Uterus (tissue), 3 donors: ENCODE measurements at regions not wholly inside any gene's neighbourhood (a gene's known extent, or its start where the extent isn't known, plus 50 kb on each side); places are given as distances from the start of the nearest gene placed in this dataset.

ENCODE experiments used
- DNase-seq, 2 donors: peaks; one replicate each; pipeline ENCODE4 v3.0.0-alpha.2; 2019 to 2020
- H3K27ac ChIP-seq, 2 donors: fragments of 200-600 bp; sonication (generic); 1 replicate in 1 of 2; 2 replicates in 1 of 2; pipeline ENCODE4 v1.5.1; 2016 to 2018
- H3K27me3 ChIP-seq, 2 donors: fragments of 200-600 bp; sonication (generic); one replicate each; pipeline ENCODE4 v1.5.1; 2018 to 2019; ENCODE audit warnings: control low read depth in 1 of 2
- H3K36me3 ChIP-seq, 2 donors: fragments of 200-600 bp; sonication (generic); one replicate each; pipeline ENCODE4 v1.5.1; 2019; ENCODE audit warnings: control low read depth in 1 of 2
- H3K4me1 ChIP-seq, 2 donors: fragments of 200-600 bp; sonication (generic); one replicate each; pipeline ENCODE4 v1.5.1; 2018 to 2019; ENCODE audit warnings: control low read depth in 1 of 2
- H3K4me3 ChIP-seq, 2 donors: fragments of 200-600 bp; sonication (generic); 1 replicate in 1 of 2; 2 replicates in 1 of 2; pipeline ENCODE4 v1.5.1; 2018 to 2019; ENCODE audit warnings: mild to moderate bottlenecking in 1 of 2
- H3K9me3 ChIP-seq, 2 donors: fragments of 200-600 bp; sonication (generic); one replicate each; pipeline ENCODE4 v1.5.1; 2019; ENCODE audit warnings: control low read depth in 1 of 2
- POLR2A ChIP-seq, 2 donors: fragments of 450-650 bp; IDR thresholded peaks; one replicate each; pipeline ENCODE4 v1.6.1; 2016; ENCODE audit warnings: antibody characterized with exemption in 2 of 2, mild to moderate bottlenecking in 1 of 2, moderate library complexity in 1 of 2
- intact Hi-C: fragments of 100-400 bp; cut with DNase I; formaldehyde crosslinking; loops from one replicate; pipeline ENCODE4 v1.15.1; 2023; ENCODE audit warnings: low total_unique reads
- TF ChIP-seq, protein P1 (sequence below), 4 experiments: fragments of 200-600 bp in 2 of 4; fragments of 450-650 bp in 2 of 4; sonication (generic) in 2 of 4; IDR thresholded peaks; one replicate each; pipeline ENCODE4 v1.5.1; 2016 to 2019; ENCODE audit warnings: antibody characterized with exemption in 4 of 4, mild to moderate bottlenecking in 2 of 4, moderate library complexity in 1 of 4
- donor health status: DM: yes; HTN: yes; CAD: no.

DNA sequence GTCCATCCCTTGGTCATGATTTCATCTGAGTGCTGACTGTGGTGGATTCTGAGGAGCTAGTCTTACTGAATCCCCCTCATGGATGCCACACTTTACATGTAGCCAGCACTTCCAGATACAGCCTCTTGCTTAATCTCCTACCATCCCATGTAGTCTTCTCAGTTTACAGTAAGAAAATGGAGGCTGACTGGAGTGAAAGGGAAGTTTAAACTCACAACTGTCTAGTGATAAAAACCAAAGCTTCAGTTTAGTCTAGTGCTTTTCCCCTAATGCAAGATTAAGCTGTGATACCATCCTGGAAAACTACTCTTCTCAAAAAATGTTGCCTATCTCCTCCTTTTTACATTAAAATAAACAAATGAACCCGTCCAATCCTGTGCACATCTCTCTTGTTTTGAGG lies 146.8 kb upstream of the HES1 start:
- no peak overlapping the region for H3K4me3 ChIP-seq
- no peak overlapping the region for H3K27ac ChIP-seq
- DNase-seq: no peak
- no peaks in the 10 kb centered on the region for H3K4me1 ChIP-seq
- no peaks in the 10 kb centered on the region for H3K9me3 ChIP-seq
- intact Hi-C loops: no loop called here
- no peak for TF ChIP-seq POLR2A (IDR thresholded peaks at IDR 0.05)
- TF ChIP-seq, protein P1, sequence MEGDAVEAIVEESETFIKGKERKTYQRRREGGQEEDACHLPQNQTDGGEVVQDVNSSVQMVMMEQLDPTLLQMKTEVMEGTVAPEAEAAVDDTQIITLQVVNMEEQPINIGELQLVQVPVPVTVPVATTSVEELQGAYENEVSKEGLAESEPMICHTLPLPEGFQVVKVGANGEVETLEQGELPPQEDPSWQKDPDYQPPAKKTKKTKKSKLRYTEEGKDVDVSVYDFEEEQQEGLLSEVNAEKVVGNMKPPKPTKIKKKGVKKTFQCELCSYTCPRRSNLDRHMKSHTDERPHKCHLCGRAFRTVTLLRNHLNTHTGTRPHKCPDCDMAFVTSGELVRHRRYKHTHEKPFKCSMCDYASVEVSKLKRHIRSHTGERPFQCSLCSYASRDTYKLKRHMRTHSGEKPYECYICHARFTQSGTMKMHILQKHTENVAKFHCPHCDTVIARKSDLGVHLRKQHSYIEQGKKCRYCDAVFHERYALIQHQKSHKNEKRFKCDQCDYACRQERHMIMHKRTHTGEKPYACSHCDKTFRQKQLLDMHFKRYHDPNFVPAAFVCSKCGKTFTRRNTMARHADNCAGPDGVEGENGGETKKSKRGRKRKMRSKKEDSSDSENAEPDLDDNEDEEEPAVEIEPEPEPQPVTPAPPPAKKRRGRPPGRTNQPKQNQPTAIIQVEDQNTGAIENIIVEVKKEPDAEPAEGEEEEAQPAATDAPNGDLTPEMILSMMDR (IDR thresholded peaks at IDR 0.05): no peak
- no peaks in the 10 kb centered on the region for H3K27me3 ChIP-seq
- H3K36me3 ChIP-seq: no peaks in the 10 kb centered on the region

DNA sequence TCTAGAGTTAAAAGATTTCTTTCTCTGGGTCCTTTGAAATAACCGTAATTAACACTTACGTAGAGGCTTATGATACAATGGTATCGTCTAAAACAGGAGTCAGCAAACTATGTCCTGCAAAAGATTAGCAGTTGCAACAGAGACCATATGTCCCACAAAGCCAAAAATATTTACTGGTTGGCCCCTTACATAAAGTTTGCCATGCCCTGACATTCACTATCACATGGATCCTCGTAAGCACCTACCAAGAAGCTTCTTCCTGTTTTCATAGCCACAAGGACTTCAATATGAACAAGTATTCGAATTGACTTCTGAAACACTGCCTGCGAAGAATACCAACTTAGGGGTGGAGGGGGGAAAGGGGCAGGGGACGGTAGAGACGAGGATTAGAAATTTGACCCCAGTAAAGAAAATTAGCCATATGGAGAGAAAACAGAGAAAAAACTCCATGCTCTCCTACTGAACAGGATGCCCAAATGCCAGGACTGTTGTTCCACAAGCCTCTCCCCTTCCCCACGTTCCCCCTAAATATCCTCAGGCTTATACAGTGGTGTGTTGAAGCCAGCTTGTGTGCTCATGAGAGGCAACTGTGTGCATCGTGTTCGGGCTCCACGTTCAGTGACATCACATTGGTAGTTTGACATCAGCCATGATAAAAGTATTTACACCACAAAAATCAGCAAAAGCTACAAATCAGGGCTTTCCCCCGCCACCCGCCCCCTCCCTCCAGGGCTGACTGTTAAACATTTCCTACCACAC lies 144.1 kb upstream of the HES1 start:
- no peaks in the 10 kb centered on the region for H3K36me3 ChIP-seq
- H3K27ac ChIP-seq: no peak overlapping the region
- no peaks in the 10 kb centered on the region for H3K9me3 ChIP-seq
- TF ChIP-seq, protein P1 (IDR thresholded peaks at IDR 0.05): no peak
- TF ChIP-seq POLR2A (IDR thresholded peaks at IDR 0.05): no peak
- no peaks in the 10 kb centered on the region for H3K4me1 ChIP-seq
- no peak for DNase-seq
- intact Hi-C loops: no loop called here
- no peaks in the 10 kb centered on the region for H3K27me3 ChIP-seq
- H3K4me3 ChIP-seq: no peak overlapping the region

DNA sequence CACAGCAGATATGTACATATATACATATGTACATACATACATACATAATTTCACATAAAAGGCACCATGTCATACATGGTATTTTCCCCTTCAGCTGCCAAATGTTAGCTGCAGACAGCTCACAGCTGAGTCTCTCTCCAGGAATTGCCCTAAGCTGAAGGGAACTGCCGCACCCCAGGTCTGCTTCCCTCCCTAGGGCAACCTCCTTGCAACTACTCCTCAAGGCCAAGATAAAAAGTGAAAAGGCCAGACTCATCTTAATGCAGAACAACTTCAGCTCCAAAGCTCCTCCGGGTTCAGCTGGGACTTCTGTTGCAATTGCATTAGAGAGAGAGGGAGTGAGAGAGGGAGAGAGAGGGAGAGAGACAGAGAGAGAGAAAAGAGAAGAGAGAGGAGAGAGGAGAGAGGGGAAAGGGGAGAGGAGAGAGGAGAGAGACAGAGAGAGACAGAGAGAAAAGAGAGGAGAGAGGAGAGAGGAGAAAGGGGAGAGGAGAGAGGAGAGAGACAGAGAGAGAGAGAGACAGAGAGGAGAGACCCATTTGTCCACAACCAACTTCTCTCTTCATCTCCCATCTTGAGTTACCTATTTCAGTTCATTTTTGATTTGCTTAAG lies 143.4 kb upstream of the HES1 start:
- intact Hi-C loops: no loop called here
- Histone ChIP-seq H3K9me3 (no peaks in the 10 kb centered on the region), H3K27ac (no peak overlapping the region), H3K4me1 (no peaks in the 10 kb centered on the region), H3K4me3 (no peak overlapping the region), H3K27me3 (no peaks in the 10 kb centered on the region), H3K36me3 (no peaks in the 10 kb centered on the region)
- no peak for TF ChIP-seq POLR2A (IDR thresholded peaks at IDR 0.05)
- TF ChIP-seq, protein P1 (IDR thresholded peaks at IDR 0.05): no peak
- DNase-seq: no peak

DNA sequence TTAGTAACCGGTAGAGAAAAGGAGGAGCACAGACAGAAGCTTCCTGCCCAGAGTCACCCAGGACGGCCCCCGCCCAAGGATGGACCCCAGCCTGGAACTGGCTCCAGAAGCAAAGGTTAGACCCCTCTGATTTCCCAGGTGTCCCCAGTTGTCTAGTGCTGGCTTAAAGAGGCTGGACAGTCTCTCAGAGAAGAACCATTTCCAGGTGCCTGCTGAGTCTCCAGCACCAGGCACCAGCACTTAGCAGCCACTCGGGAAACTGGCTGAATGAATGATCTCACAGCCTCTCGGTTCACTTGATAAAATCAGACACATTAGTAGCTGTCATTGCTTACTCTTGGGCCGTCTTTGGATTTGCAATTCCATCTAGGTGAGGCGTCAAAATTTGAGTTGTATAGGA lies 139.7 kb upstream of the HES1 start:
- TF ChIP-seq, protein P1 (IDR thresholded peaks at IDR 0.05): no peak
- TF ChIP-seq POLR2A (IDR thresholded peaks at IDR 0.05): no peak
- intact Hi-C loops: no loop called here
- H3K27me3 ChIP-seq: no peaks in the 10 kb centered on the region
- no peaks in the 10 kb centered on the region for H3K36me3 ChIP-seq
- H3K27ac ChIP-seq: no peak overlapping the region
- H3K4me3 ChIP-seq: no peak overlapping the region
- H3K4me1 ChIP-seq: no peaks in the 10 kb centered on the region
- DNase-seq: no peak
- no peaks in the 10 kb centered on the region for H3K9me3 ChIP-seq

DNA sequence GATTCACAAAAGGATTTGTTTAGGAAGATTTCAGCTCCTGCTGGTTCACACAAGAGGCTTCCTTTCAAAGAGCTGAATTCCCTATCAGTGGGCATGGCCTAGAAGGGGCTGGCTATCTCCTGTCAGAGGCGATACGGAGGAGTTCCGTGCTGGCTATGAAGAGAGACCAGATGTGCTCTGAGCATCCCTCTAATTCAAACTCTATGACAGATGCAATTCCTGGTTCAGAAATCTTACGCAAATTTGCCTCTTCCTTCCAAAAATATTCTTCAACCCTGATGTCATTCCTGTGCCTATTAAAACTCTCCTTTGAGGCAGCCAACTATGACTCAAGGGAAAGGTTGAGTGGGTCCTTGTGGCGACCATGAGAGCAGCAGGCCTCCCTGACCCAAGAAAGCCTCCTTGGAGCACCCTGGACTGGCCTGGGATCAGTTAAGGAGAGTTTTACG lies 139.3 kb upstream of the HES1 start:
- H3K4me3 ChIP-seq: no peak overlapping the region
- H3K27me3 ChIP-seq: no peaks in the 10 kb centered on the region
- intact Hi-C loops: no loop called here
- H3K9me3 ChIP-seq: no peaks in the 10 kb centered on the region
- no peaks in the 10 kb centered on the region for H3K4me1 ChIP-seq
- H3K36me3 ChIP-seq: no peaks in the 10 kb centered on the region
- H3K27ac ChIP-seq: peak overlapping the region in 1 of 2 donors; percentile 48
- peak in 1 of 2 donors; percentile 31 for DNase-seq
- no peak for TF ChIP-seq POLR2A (IDR thresholded peaks at IDR 0.05)
- TF ChIP-seq, protein P1 (IDR thresholded peaks at IDR 0.05): peak in 1 of 4 experiments; percentile 3
